AG04450 (cell line): ENCODE measurements at regions not wholly inside any gene's neighbourhood (a gene's known extent, or its start where the extent isn't known, plus 50 kb on each side); places are given as distances from the start of the nearest gene placed in this dataset. TPM values are rescaled to one million over a fixed set of nuclear protein-coding genes. Genes with fewer than 3 reads are reported as not detected.

ENCODE experiments used
- CTCF ChIA-PET: fragments of 300-600, 350-600 bp; formaldehyde crosslinking; extraction: SDS; loops from one replicate; lab custom pipeline; 2022; ENCODE audit warnings: antibody characterized with exemption, inconsistent platforms; lab: Charles Lee
- POLR2A ChIA-PET: fragments of 350-600 bp; formaldehyde crosslinking; extraction: SDS; loops from one replicate; lab custom pipeline; 2021; ENCODE audit warnings: antibody characterized with exemption, inconsistent platforms; lab: Yijun Ruan, JAX
- DNase-seq: peaks from one replicate; pipeline ENCODE4 v3.0.0-alpha.2; 2011; ENCODE audit warnings: low read depth, low spot score
- H3K27ac ChIP-seq: one replicate; pipeline ENCODE4 v1.5.1; 2012; ENCODE audit warnings: low read depth, low read length, control low read depth
- H3K27me3 ChIP-seq: one replicate; pipeline ENCODE4 v1.6.0; 2012; ENCODE audit warnings: low read length; ENCODE audit not compliant: control insufficient read depth, insufficient read depth
- H3K4me3 ChIP-seq: 2 replicates; pipeline ENCODE4 v1.5.1; 2011; ENCODE audit warnings: mild to moderate bottlenecking, low read depth, low read length, control low read depth
- H3K9me3 ChIP-seq: 2 replicates; pipeline ENCODE4 v1.5.1; 2012; ENCODE audit warnings: low read length; ENCODE audit not compliant: control insufficient read depth, insufficient read depth
- CTCF ChIP-seq: IDR thresholded peaks from 2 replicates; pipeline ENCODE4 v1.5.1; 2011; ENCODE audit warnings: low read depth, low read length, control low read depth, inconsistent platforms
- small RNA-seq: library from RNA; depleted of rRNA; stranded (forward); fragments of <200 nt; gene quantifications from one replicate; pipeline ENCODE3, GENCODE V24; 2012; ENCODE audit warnings: low read depth; ENCODE audit not compliant: insufficient read length

- DNase-seq: no peak
- ChIA-PET CTCF (no interaction called here), POLR2A (no interaction called here)
- Histone ChIP-seq H3K4me3 (no peak overlapping the region), H3K9me3 (no peaks in the 10 kb centered on the region), H3K27me3 (no peaks in the 10 kb centered on the region), H3K27ac (no peak overlapping the region)
- TF ChIP-seq CTCF: no peak
Measured at GRCh38 chr1:164905869-164906268, 346.9 kb downstream of the PBX1 start.

- CTCF ChIA-PET: no interaction called here
Measured at GRCh38 chr1:164902491-164902890, 343.5 kb downstream of the PBX1 start.

More at GRCh38 chr1:164902491-164902890, 343.5 kb downstream of the PBX1 start:
- POLR2A ChIA-PET: no interaction called here
- Histone ChIP-seq H3K4me3 (no peak overlapping the region), H3K27ac (no peak overlapping the region), H3K9me3 (no peaks in the 10 kb centered on the region), H3K27me3 (no peaks in the 10 kb centered on the region)
- no peak for DNase-seq
- TF ChIP-seq CTCF: no peak

Small RNA genes in the stretch of these regions (small RNA-seq; reads per million reads assigned to genes)
- gene RNU6-755P: not detected
